ENCODE measurements at regions not wholly inside any gene's neighbourhood (a gene's known extent, or its start where the extent isn't known, plus 50 kb on each side); places are given as distances from the start of the nearest gene placed in this dataset.
A peak's percentile ranks its signal among the peaks of the same experiment; 100 is the strongest.

DNA sequence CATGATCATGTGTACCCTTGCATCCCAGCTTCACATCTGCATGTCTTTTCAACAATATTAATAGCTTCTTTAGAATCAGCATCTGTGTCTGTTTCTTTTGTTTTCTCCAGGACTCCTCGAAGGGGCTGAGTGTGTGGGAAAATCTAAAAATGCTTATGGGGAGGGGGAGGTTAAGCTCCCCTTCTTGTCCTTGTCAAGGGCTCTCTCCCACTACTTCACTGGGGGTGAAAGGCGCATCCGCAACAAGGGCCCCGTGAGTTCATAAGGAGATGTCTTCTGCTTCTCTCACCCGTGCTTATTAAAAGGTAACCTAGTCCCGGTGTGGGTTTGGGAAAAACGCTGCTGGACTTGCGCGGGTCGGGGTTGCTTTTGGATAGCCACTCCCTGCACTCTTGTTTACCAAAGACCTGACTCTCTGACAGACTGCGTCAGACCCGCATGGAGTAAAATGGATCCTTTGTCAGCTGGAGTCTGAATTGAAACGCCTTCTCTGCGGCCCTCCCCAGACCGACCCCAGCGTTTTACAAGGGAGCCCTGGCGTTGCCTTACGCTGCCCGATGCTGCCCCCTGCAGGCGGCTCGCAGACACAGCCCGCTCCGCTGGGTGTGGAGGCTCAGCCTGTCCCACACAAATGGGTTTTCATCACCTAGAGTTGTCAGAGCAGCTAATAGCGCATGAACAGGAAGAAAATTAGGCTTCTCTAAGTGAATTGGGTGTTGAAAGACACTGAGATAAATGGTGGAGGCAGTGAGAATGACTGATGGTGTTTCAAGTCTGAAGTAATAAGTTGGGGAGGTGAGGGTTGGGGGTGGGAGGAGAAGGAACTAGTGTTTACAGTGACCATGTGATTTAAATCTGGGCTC, 53.8 kb downstream of the IER5 start:
- Histone ChIP-seq H3K9me3 (ENCODE audit: control insufficient read depth in 1 of 2, low read length in 2 of 2) (no peaks in the 10 kb centered on the region), H3K4me3 (ENCODE audit: low read depth in 1 of 2, low read length in 2 of 2) (peak overlapping the region; percentile 30 to 50), H3K27ac (ENCODE audit: low read length) (no peak overlapping the region), H3K27me3 (ENCODE audit: low read depth, low read length) (no peaks in the 10 kb centered on the region), H3K4me1 (ENCODE audit: control insufficient read depth in 1 of 2, insufficient read depth in 2 of 2, low read length in 2 of 2) (peaks cover 0 to 9% of the 10 kb centered on the region in 2 donors), H3K36me3 (ENCODE audit: control insufficient read depth in 1 of 2, insufficient read depth in 2 of 2, low read length in 2 of 2) (no peaks in the 10 kb centered on the region)

- Histone ChIP-seq H3K36me3 (ENCODE audit: control insufficient read depth in 1 of 2, insufficient read depth in 2 of 2, low read length in 2 of 2) (no peaks in the 10 kb centered on the region), H3K27ac (ENCODE audit: low read length) (no peak overlapping the region), H3K27me3 (ENCODE audit: low read depth, low read length) (no peaks in the 10 kb centered on the region), H3K4me1 (ENCODE audit: control insufficient read depth in 1 of 2, insufficient read depth in 2 of 2, low read length in 2 of 2) (peaks cover 0 to 9% of the 10 kb centered on the region in 2 donors), H3K4me3 (ENCODE audit: low read depth in 1 of 2, low read length in 2 of 2) (no peak overlapping the region), H3K9me3 (ENCODE audit: control insufficient read depth in 1 of 2, low read length in 2 of 2) (no peaks in the 10 kb centered on the region)
Measured at GRCh38 chr1:181143102-181143859, 54.8 kb downstream of the IER5 start.

GRCh38 chr1:181144238-181144637, 55.7 kb downstream of the IER5 start:
- Histone ChIP-seq H3K4me3 (ENCODE audit: low read depth in 1 of 2, low read length in 2 of 2) (no peak overlapping the region), H3K36me3 (ENCODE audit: control insufficient read depth in 1 of 2, insufficient read depth in 2 of 2, low read length in 2 of 2) (no peaks in the 10 kb centered on the region), H3K4me1 (ENCODE audit: control insufficient read depth in 1 of 2, insufficient read depth in 2 of 2, low read length in 2 of 2) (peaks cover 0 to 9% of the 10 kb centered on the region in 2 donors), H3K9me3 (ENCODE audit: control insufficient read depth in 1 of 2, low read length in 2 of 2) (no peaks in the 10 kb centered on the region), H3K27me3 (ENCODE audit: low read depth, low read length) (no peaks in the 10 kb centered on the region), H3K27ac (ENCODE audit: low read length) (no peak overlapping the region)

DNA sequence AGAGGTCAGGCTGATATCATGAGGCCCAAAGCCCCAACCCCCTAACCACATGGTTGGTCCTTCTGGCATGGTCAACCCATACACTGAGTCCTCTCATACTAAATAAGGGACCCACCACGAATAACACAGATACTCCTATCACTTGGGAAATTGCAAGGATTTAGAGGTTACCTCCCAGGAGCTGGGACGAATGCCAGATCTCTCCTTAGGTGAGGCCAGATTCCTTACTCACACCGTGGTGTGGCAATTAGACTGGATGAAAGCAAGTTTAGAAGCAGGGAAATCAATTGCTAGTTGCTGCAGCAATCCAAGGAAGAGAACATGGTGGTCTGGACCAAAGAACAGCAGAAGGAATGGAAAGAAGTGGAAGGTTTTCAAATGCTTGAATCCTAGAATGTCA, 60.1 kb downstream of the IER5 start:
- H3K36me3 ChIP-seq (ENCODE audit: control insufficient read depth in 1 of 2, insufficient read depth in 2 of 2, low read length in 2 of 2), result no peaks in the 10 kb centered on the region
- H3K4me3 ChIP-seq (ENCODE audit: low read depth in 1 of 2, low read length in 2 of 2), result no peak overlapping the region
- H3K27me3 ChIP-seq (ENCODE audit: low read depth, low read length), result no peaks in the 10 kb centered on the region
- peaks cover 12 to 18% of the 10 kb centered on the region in 2 donors for H3K4me1 ChIP-seq (ENCODE audit: control insufficient read depth in 1 of 2, insufficient read depth in 2 of 2, low read length in 2 of 2)
- H3K9me3 ChIP-seq (ENCODE audit: control insufficient read depth in 1 of 2, low read length in 2 of 2), result no peaks in the 10 kb centered on the region
- H3K27ac ChIP-seq (ENCODE audit: low read length), result no peak overlapping the region

GRCh38 chr1:181149326-181150125, 61.0 kb downstream of the IER5 start:
- no peaks in the 10 kb centered on the region for H3K36me3 ChIP-seq (ENCODE audit: control insufficient read depth in 1 of 2, insufficient read depth in 2 of 2, low read length in 2 of 2)
- H3K4me3 ChIP-seq (ENCODE audit: low read depth in 1 of 2, low read length in 2 of 2), result no peak overlapping the region
- no peaks in the 10 kb centered on the region for H3K27me3 ChIP-seq (ENCODE audit: low read depth, low read length)
- H3K27ac ChIP-seq (ENCODE audit: low read length), result no peak overlapping the region
- peaks cover 13 to 18% of the 10 kb centered on the region in 2 donors for H3K4me1 ChIP-seq (ENCODE audit: control insufficient read depth in 1 of 2, insufficient read depth in 2 of 2, low read length in 2 of 2)
- H3K9me3 ChIP-seq (ENCODE audit: control insufficient read depth in 1 of 2, low read length in 2 of 2), result no peaks in the 10 kb centered on the region

DNA sequence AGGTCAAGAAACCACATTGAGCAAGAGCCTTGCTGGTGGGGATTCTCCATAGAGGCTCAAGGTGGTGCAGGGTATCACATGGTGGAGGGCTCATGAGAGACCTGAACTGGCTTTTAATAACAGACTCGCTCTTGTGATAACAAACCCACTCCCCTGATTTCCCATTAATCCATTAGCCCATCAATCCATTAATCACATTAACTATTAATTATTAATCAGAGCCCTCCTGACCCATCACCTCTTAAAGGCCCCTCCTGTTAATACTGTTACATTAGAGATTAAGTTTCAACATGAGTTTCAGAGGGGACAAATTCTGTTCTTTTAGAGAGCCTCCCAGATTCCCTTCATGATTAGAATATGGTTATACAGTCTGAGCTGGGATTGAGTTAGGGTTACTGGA, 61.8 kb downstream of the IER5 start:
- H3K9me3 ChIP-seq (ENCODE audit: control insufficient read depth in 1 of 2, low read length in 2 of 2), result no peaks in the 10 kb centered on the region
- no peaks in the 10 kb centered on the region for H3K36me3 ChIP-seq (ENCODE audit: control insufficient read depth in 1 of 2, insufficient read depth in 2 of 2, low read length in 2 of 2)
- H3K4me3 ChIP-seq (ENCODE audit: low read depth in 1 of 2, low read length in 2 of 2), result no peak overlapping the region
- peaks cover 13 to 18% of the 10 kb centered on the region in 2 donors for H3K4me1 ChIP-seq (ENCODE audit: control insufficient read depth in 1 of 2, insufficient read depth in 2 of 2, low read length in 2 of 2)
- no peaks in the 10 kb centered on the region for H3K27me3 ChIP-seq (ENCODE audit: low read depth, low read length)
- H3K27ac ChIP-seq (ENCODE audit: low read length), result no peak overlapping the region

DNA sequence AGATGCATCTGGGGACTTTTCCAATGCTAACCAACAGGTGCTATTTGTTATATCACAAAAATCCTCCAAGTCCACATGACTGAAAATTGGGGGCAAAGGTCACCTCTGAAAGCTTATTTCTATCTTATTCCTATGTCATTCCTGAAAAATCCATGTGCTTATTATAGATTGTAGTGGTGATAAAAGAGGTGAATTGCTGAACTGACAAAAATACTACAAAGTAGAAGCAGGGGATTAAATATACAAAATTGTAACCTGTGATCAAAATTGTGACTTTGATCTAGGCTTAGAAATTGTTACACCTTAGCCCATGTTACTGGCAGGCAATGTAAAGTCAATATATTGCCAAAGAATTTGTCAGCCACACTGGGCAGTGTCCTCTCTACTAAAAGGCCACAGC, 62.3 kb downstream of the IER5 start:
- H3K4me1 ChIP-seq (ENCODE audit: control insufficient read depth in 1 of 2, insufficient read depth in 2 of 2, low read length in 2 of 2), result peaks cover 13 to 18% of the 10 kb centered on the region in 2 donors
- no peaks in the 10 kb centered on the region for H3K9me3 ChIP-seq (ENCODE audit: control insufficient read depth in 1 of 2, low read length in 2 of 2)
- no peak overlapping the region for H3K4me3 ChIP-seq (ENCODE audit: low read depth in 1 of 2, low read length in 2 of 2)
- H3K27ac ChIP-seq (ENCODE audit: low read length), result peak overlapping the region; percentile 91
- H3K36me3 ChIP-seq (ENCODE audit: control insufficient read depth in 1 of 2, insufficient read depth in 2 of 2, low read length in 2 of 2), result no peaks in the 10 kb centered on the region
- H3K27me3 ChIP-seq (ENCODE audit: low read depth, low read length), result no peaks in the 10 kb centered on the region

DNA sequence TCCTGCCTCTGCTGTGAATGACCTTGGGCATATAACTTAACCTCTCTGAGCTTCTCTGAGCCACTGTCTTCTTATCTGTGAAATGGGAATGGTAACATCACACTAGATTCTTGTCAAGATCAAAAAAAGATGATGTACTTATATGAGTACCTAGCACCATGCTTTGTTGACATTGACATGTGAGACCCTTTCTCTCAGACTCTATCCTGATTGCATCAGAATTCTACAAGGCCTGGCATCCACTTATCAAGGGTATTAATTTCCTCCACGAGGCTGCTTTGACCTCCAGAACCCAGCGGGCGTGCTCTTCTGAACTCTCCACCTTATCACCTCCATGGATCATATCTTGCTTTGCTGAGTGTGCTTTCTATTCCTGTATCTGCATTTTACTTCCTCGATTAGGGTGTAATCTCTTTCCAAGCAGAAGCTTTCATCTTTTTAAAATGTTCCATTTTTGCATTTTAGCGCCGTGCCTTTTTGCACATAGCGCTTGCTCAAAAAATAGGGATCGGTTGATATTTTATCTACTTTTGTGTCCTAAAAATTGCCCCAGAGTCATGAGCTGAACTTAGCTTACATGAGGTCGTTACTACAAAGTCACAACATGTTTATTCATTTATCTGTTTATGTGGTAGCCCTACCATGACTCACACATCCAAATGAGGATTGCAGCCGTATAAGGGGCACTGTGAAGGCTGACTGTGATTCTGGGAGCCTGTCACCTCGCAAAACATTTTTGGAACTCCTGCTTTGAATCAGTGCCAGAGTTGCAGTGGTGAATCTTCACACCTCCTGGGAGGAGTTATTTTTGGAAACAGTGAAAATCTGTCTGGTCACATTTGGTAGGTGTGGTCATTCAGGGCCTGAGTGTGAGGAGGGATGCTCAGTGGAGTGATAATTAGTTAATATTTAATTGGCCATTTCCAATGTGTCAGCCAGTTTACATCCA, 63.2 kb downstream of the IER5 start:
- no peaks in the 10 kb centered on the region for H3K36me3 ChIP-seq (ENCODE audit: control insufficient read depth in 1 of 2, insufficient read depth in 2 of 2, low read length in 2 of 2)
- H3K27ac ChIP-seq (ENCODE audit: low read length), result peak overlapping the region; percentile 91
- no peak overlapping the region for H3K4me3 ChIP-seq (ENCODE audit: low read depth in 1 of 2, low read length in 2 of 2)
- H3K9me3 ChIP-seq (ENCODE audit: control insufficient read depth in 1 of 2, low read length in 2 of 2), result no peaks in the 10 kb centered on the region
- no peaks in the 10 kb centered on the region for H3K27me3 ChIP-seq (ENCODE audit: low read depth, low read length)
- peaks cover 13 to 18% of the 10 kb centered on the region in 2 donors for H3K4me1 ChIP-seq (ENCODE audit: control insufficient read depth in 1 of 2, insufficient read depth in 2 of 2, low read length in 2 of 2)

- Histone ChIP-seq H3K4me1 (ENCODE audit: control insufficient read depth in 1 of 2, insufficient read depth in 2 of 2, low read length in 2 of 2) (peaks cover 13 to 18% of the 10 kb centered on the region in 2 donors), H3K4me3 (ENCODE audit: low read depth in 1 of 2, low read length in 2 of 2) (no peak overlapping the region), H3K27ac (ENCODE audit: low read length) (peak overlapping the region; percentile 91)
Measured at GRCh38 chr1:181152892-181153633, 64.6 kb downstream of the IER5 start.

DNA sequence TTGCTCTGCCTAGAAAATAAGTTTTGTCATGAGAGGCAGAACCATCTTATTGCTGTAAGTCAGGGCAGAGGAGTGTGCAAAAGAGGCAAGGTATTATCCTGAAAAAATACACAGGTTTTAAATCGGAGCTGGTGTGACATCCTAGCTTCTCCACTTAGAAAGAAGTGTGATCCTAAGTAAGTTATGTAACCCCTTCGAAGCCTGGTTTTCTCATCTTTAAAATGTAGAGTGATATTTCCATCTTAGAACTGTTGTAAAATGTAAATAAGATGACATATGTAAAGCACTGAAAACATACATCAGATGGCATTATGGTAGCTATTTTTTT, 65.1 kb downstream of the IER5 start:
- Histone ChIP-seq H3K27me3 (ENCODE audit: low read depth, low read length) (no peaks in the 10 kb centered on the region), H3K4me3 (ENCODE audit: low read depth in 1 of 2, low read length in 2 of 2) (no peak overlapping the region), H3K4me1 (ENCODE audit: control insufficient read depth in 1 of 2, insufficient read depth in 2 of 2, low read length in 2 of 2) (peaks cover 13 to 18% of the 10 kb centered on the region in 2 donors), H3K36me3 (ENCODE audit: control insufficient read depth in 1 of 2, insufficient read depth in 2 of 2, low read length in 2 of 2) (no peaks in the 10 kb centered on the region), H3K9me3 (ENCODE audit: control insufficient read depth in 1 of 2, low read length in 2 of 2) (no peaks in the 10 kb centered on the region), H3K27ac (ENCODE audit: low read length) (peak overlapping the region; percentile 91)

More at GRCh38 chr1:181152892-181153633, 64.6 kb downstream of the IER5 start:
- Histone ChIP-seq H3K27me3 (ENCODE audit: low read depth, low read length) (no peaks in the 10 kb centered on the region), H3K36me3 (ENCODE audit: control insufficient read depth in 1 of 2, insufficient read depth in 2 of 2, low read length in 2 of 2) (no peaks in the 10 kb centered on the region), H3K9me3 (ENCODE audit: control insufficient read depth in 1 of 2, low read length in 2 of 2) (no peaks in the 10 kb centered on the region)
